H1 (cell line): ENCODE measurements at regions not wholly inside any gene's neighbourhood (a gene's known extent, or its start where the extent isn't known, plus 50 kb on each side); places are given as distances from the start of the nearest gene placed in this dataset.

Experiments used
- CTCF ChIA-PET: fragments of 300-600 bp; sonication (Branson Sonifier 250); formaldehyde crosslinking; loops from one replicate; lab custom pipeline; 2021; ENCODE audit not compliant: partially characterized antibody; lab: Charles Lee
- POLR2A ChIA-PET: fragments of 300-600 bp; sonication (Branson Sonifier 250); formaldehyde crosslinking; loops from one replicate; lab custom pipeline; 2021; ENCODE audit warnings: inconsistent platforms; ENCODE audit not compliant: partially characterized antibody; lab: Charles Lee
- DNase-seq, 2 experiments: peaks; one replicate each; pipeline versions ENCODE4 v3.0.0 to v3.0.0-alpha.2; 2010 to 2022; ENCODE audit warnings: low spot score in 2 of 2, low read depth in 1 of 2, mixed read lengths in 1 of 2
- FAIRE-seq: peaks from 2 replicates; lab custom pipeline; 2011; peaks lifted over from hg19 to GRCh38; lab: Jason Lieb, UNC
- H2AFZ ChIP-seq: 2 replicates; pipeline ENCODE4 v1.8.1; 2012; ENCODE audit warnings: low read length, inconsistent platforms
- H2AK5ac ChIP-seq: 2 replicates; pipeline ENCODE4 v1.6.1; 2013; ENCODE audit warnings: low read depth, low read length
- H2BK120ac ChIP-seq: replicated peaks from 2 replicates; pipeline ENCODE3; 2013; ENCODE audit warnings: low read depth, low read length, inconsistent platforms
- H2BK12ac ChIP-seq: 2 replicates; pipeline ENCODE4 v1.6.1; 2013; ENCODE audit warnings: low read depth, low read length
- H2BK15ac ChIP-seq: 2 replicates; pipeline ENCODE4 v1.6.1; 2013; ENCODE audit warnings: low read length
- H2BK20ac ChIP-seq: 2 replicates; pipeline ENCODE4 v1.6.1; 2013; ENCODE audit warnings: low read length
- H2BK5ac ChIP-seq: 2 replicates; pipeline ENCODE4 v1.6.1; 2013; ENCODE audit warnings: low read depth, low read length
- H3K14ac ChIP-seq: 2 replicates; pipeline ENCODE4 v1.6.1; 2013; ENCODE audit warnings: inconsistent platforms; ENCODE audit not compliant: insufficient read length
- H3K18ac ChIP-seq: 2 replicates; pipeline ENCODE4 v1.6.1; 2013; ENCODE audit warnings: low read length; ENCODE audit errors: extremely low read depth
- H3K23ac ChIP-seq: 2 replicates; pipeline ENCODE4 v1.6.1; 2013; ENCODE audit warnings: inconsistent platforms; ENCODE audit not compliant: insufficient read length
- H3K23me2 ChIP-seq: 2 replicates; pipeline ENCODE4 v1.6.1; 2013; ENCODE audit warnings: low read depth, low read length
- H3K27ac ChIP-seq: 2 replicates; pipeline ENCODE4 v1.6.1; 2011; ENCODE audit warnings: low read depth, low read length, inconsistent platforms
- H3K27me3 ChIP-seq, 4 experiments: replicated peaks in 1 of 4; 1 replicate in 1 of 4; 2 replicates in 3 of 4; pipeline versions ENCODE4 v1.6.1 to v1.8.1; 2011 to 2013; ENCODE audit warnings: low read length in 3 of 4, mild to moderate bottlenecking in 3 of 4, inconsistent platforms in 2 of 4, mixed read lengths in 2 of 4, moderate library complexity in 1 of 4; ENCODE audit not compliant: control insufficient read depth in 3 of 4, insufficient read depth in 3 of 4; ENCODE audit errors: extremely low read depth in 1 of 4
- H3K36me3 ChIP-seq, 4 experiments: 2 replicates each; pipeline versions ENCODE4 v1.6.1 to v1.8.1; 2011 to 2013; ENCODE audit warnings: mild to moderate bottlenecking in 4 of 4, low read length in 3 of 4, moderate library complexity in 2 of 4, control low read depth in 1 of 4, inconsistent platforms in 1 of 4; ENCODE audit not compliant: insufficient read depth in 4 of 4, control insufficient read depth in 2 of 4
- H3K4ac ChIP-seq: replicated peaks from 2 replicates; pipeline ENCODE3; 2013; ENCODE audit warnings: low read length, low read depth, mixed read lengths, inconsistent platforms; ENCODE audit not compliant: insufficient read length
- H3K4me1 ChIP-seq, 4 experiments: replicated peaks in 1 of 4; 1 replicate in 1 of 4; 2 replicates in 3 of 4; pipeline versions ENCODE4 v1.6.1 to v1.8.1; 2011 to 2013; ENCODE audit warnings: low read length in 3 of 4, inconsistent platforms in 2 of 4, mixed read lengths in 1 of 4; ENCODE audit not compliant: insufficient read depth in 4 of 4, control insufficient read depth in 3 of 4
- H3K4me2 ChIP-seq, 2 experiments: 2 replicates each; pipeline versions ENCODE4 v1.6.1 to v1.8.1; 2011 to 2013; ENCODE audit warnings: low read depth in 2 of 2, low read length in 2 of 2, control low read depth in 1 of 2, inconsistent platforms in 1 of 2, mild to moderate bottlenecking in 1 of 2; ENCODE audit not compliant: insufficient read depth in 1 of 2
- H3K4me3 ChIP-seq, 4 experiments: fragments of 200-600, 300-600 bp in 1 of 4; sonication (generic), shearing (Covaris generic), sonication (Bioruptor Twin) in 1 of 4; 2 replicates each; pipeline versions ENCODE4 v1.5.1 to v1.8.1; 2011 to 2016; ENCODE audit warnings: low read length in 4 of 4, low read depth in 3 of 4, control low read depth in 2 of 4, inconsistent platforms in 2 of 4, mild to moderate bottlenecking in 2 of 4, mixed read lengths in 1 of 4, moderate library complexity in 1 of 4; ENCODE audit not compliant: insufficient read depth in 2 of 4; ENCODE audit errors: extremely low read depth in 1 of 4
- H3K56ac ChIP-seq: replicated peaks from 2 replicates; pipeline ENCODE3; 2013; ENCODE audit warnings: low read depth, mild to moderate bottlenecking, mixed read lengths, low read length, inconsistent platforms; ENCODE audit not compliant: insufficient read length
- H3K79me1 ChIP-seq: 2 replicates; pipeline ENCODE4 v1.6.1; 2013; ENCODE audit warnings: low read depth, low read length, control low read depth
- H3K79me2 ChIP-seq, 2 experiments: 2 replicates each; pipeline versions ENCODE4 v1.6.1 to v1.8.1; 2012 to 2013; ENCODE audit warnings: low read length in 2 of 2, mild to moderate bottlenecking in 2 of 2, inconsistent platforms in 1 of 2; ENCODE audit not compliant: insufficient read depth in 2 of 2, control insufficient read depth in 1 of 2
- H3K9ac ChIP-seq, 4 experiments: replicated peaks in 1 of 4; 1 replicate in 1 of 4; 2 replicates in 3 of 4; pipeline versions ENCODE4 v1.6.1 to v1.8.1; 2011 to 2013; ENCODE audit warnings: low read depth in 3 of 4, low read length in 3 of 4, control low read depth in 2 of 4, mild to moderate bottlenecking in 2 of 4, moderate library complexity in 2 of 4, inconsistent platforms in 1 of 4; ENCODE audit errors: extremely low read depth in 1 of 4
- H3K9me3 ChIP-seq, 2 experiments: 2 replicates each; pipeline versions ENCODE4 v1.6.1 to v1.8.1; 2012 to 2013; ENCODE audit warnings: mild to moderate bottlenecking in 2 of 2, moderate library complexity in 2 of 2, control low read depth in 1 of 2, inconsistent platforms in 1 of 2, low read depth in 1 of 2, low read length in 1 of 2, mixed read lengths in 1 of 2; ENCODE audit not compliant: insufficient read depth in 2 of 2
- H4K20me1 ChIP-seq, 2 experiments: replicated peaks in 1 of 2; 2 replicates each; pipeline versions ENCODE3 to v1.8.1; 2011 to 2013; ENCODE audit warnings: inconsistent platforms in 2 of 2, low read length in 2 of 2, mild to moderate bottlenecking in 1 of 2; ENCODE audit not compliant: insufficient read depth in 2 of 2, control insufficient read depth in 1 of 2
- H4K5ac ChIP-seq: 2 replicates; pipeline ENCODE4 v1.6.1; 2013; ENCODE audit warnings: low read length, low read depth, mixed read lengths, inconsistent platforms; ENCODE audit not compliant: insufficient read length
- H4K8ac ChIP-seq: 2 replicates; pipeline ENCODE4 v1.8.0; 2013; ENCODE audit warnings: mild to moderate bottlenecking, moderate library complexity, low read length, inconsistent platforms; ENCODE audit not compliant: insufficient read depth; ENCODE audit errors: extremely low read depth
- H4K91ac ChIP-seq: replicated peaks from 2 replicates; pipeline ENCODE3; 2013; ENCODE audit warnings: low read length, mixed read lengths, inconsistent platforms; ENCODE audit not compliant: insufficient read length
- SRF ChIP-seq: IDR thresholded peaks from 2 replicates; pipeline ENCODE4 v1.6.1; 2011; ENCODE audit warnings: mild to moderate bottlenecking, low read depth, low read length, moderate library complexity
- WGBS, 2 experiments: shearing (Covaris generic) in 1 of 2; methylation state at CpG; one replicate each; pipeline versions ENCODE4 v1.1.6 to v1.1.7; 2013 to 2015; ENCODE audit warnings: low lambda C conversion rate in 2 of 2, mixed read lengths in 2 of 2, inconsistent platforms in 1 of 2, low coverage in 1 of 2, missing lambda C conversion rate in 1 of 2; ENCODE audit not compliant: insufficient replicate concordance in 2 of 2, insufficient coverage in 1 of 2, insufficient read length in 1 of 2; ENCODE audit errors: extremely low coverage in 1 of 2, missing lambda C conversion rate in 1 of 2; 5-methylcytosine and 5-hydroxymethylcytosine counted together

DNA sequence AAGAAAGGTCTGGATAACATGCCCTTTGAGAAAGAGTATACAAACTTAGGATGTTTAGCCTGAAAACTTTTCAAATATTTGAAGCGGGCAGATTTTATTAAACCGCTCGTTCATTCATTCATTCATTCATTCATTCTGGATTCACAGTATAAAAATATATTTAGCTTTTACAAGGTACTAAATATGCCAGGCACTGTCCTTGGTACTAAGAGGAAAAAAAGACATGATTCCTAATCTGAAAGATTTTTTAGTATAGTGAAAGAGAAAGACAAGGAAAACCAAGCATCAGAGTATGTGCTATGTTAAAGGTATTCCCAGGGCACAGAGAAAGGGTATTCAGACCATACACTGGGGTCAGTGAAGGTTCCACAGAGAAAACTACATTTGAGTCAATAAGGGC is 299.7 kb downstream of the BCAT1 start:
- Histone ChIP-seq H3K9me3 (no peaks in the 10 kb centered on the region), H3K4me2 (no peak overlapping the region), H4K20me1 (no peaks in the 10 kb centered on the region), H4K8ac (no peak overlapping the region), H2BK5ac (no peak overlapping the region), H4K5ac (no peak overlapping the region), H3K4me1 (no peaks in the 10 kb centered on the region), H4K91ac (no peak overlapping the region), H3K9ac (no peak overlapping the region), H2AFZ (no peak overlapping the region), H2BK15ac (no peak overlapping the region), H3K27me3 (no peaks in the 10 kb centered on the region), H3K4me3 (no peak overlapping the region), H3K18ac (no peak overlapping the region), H3K23me2 (no peaks in the 10 kb centered on the region), H3K36me3 (no peaks in the 10 kb centered on the region), H3K4ac (no peak overlapping the region), H3K14ac (no peak overlapping the region), H2BK120ac (no peak overlapping the region), H3K79me2 (no peaks in the 10 kb centered on the region), H3K79me1 (no peaks in the 10 kb centered on the region), H2BK20ac (no peak overlapping the region), H2AK5ac (no peak overlapping the region), H3K23ac (no peak overlapping the region), H3K56ac (no peak overlapping the region), H2BK12ac (no peak overlapping the region), H3K27ac (no peak overlapping the region)
- ChIA-PET CTCF (no interaction called here), POLR2A (no interaction called here)
- DNase-seq (no peak), FAIRE-seq (no peak)
- WGBS, 2 experiments, result 62% methylated on average over 3 of the region's 3 CpGs; no CpG with 5 or more reads in 1 of the 2 experiments
- no peak for TF ChIP-seq SRF
